Heart right ventricle (tissue), 16 donors: ENCODE measurements at regions not wholly inside any gene's neighbourhood (a gene's known extent, or its start where the extent isn't known, plus 50 kb on each side); places are given as distances from the start of the nearest gene placed in this dataset.

ENCODE experiments used
- ATAC-seq, 8 donors: fragments of 200-7000 bp; cut with Tn5 transposase; one replicate each; pipeline ENCODE4 v1.9.1; 2020; ENCODE audit warnings: mild to moderate bottlenecking in 8 of 8, moderate library complexity in 8 of 8, moderate number of reproducible peaks in 1 of 8
- DNase-seq, 2 donors: peaks; one replicate each; pipeline ENCODE4 v3.0.0-alpha.2; 2020
- H3K27ac ChIP-seq, 10 donors: fragments of 200-600 bp; sonication (generic) in 2 of 10; one replicate each; pipeline versions ENCODE4 v1.5.0 to v1.8.0; 2020 to 2022; ENCODE audit warnings: mild to moderate bottlenecking in 3 of 10
- H3K27me3 ChIP-seq, 7 donors: fragments of 200-600 bp; one replicate each; pipeline ENCODE4 v1.8.0; 2021 to 2022; ENCODE audit warnings: mild to moderate bottlenecking in 2 of 7
- H3K36me3 ChIP-seq, 9 donors: fragments of 200-600 bp; sonication (generic) in 1 of 9; one replicate each; pipeline versions ENCODE4 v1.5.0 to v1.8.0; 2020 to 2022; ENCODE audit warnings: mild to moderate bottlenecking in 2 of 9
- H3K4me1 ChIP-seq, 9 donors: fragments of 200-600 bp; sonication (generic) in 1 of 9; one replicate each; pipeline versions ENCODE4 v1.5.0 to v1.8.0; 2020 to 2022; ENCODE audit warnings: mild to moderate bottlenecking in 4 of 9
- H3K4me3 ChIP-seq, 10 donors: fragments of 200-600 bp; sonication (generic) in 2 of 10; one replicate each; pipeline versions ENCODE4 v1.5.0 to v1.8.0; 2020 to 2022; ENCODE audit warnings: mild to moderate bottlenecking in 7 of 10, moderate library complexity in 2 of 10
- H3K9me3 ChIP-seq, 11 donors: fragments of 200-600 bp in 10 of 11; sonication (generic) in 2 of 11; one replicate each; pipeline versions ENCODE4 v1.5.0 to v1.8.0; 2013 to 2022; ENCODE audit warnings: mild to moderate bottlenecking in 2 of 11, control low read depth in 1 of 11, moderate library complexity in 1 of 11
- WGBS, 2 donors: extraction: QIAGEN DNeasy Blood & Tissue Kit; methylation state at CpG; one replicate each; pipeline ENCODE4 v1.1.7; 2013; ENCODE audit warnings: inconsistent platforms in 1 of 2; 5-methylcytosine and 5-hydroxymethylcytosine counted together
- intact Hi-C, 10 donors: fragments of 100-400 bp; cut with DNase I; formaldehyde crosslinking; loops; one replicate each; pipeline versions ENCODE4 v1.11.1 to v1.14.2; 2022
- TF ChIP-seq, protein P1 (sequence below), 9 donors: fragments of 200-600 bp; sonication (generic) in 2 of 9; IDR thresholded peaks; one replicate each; pipeline versions ENCODE4 v1.5.0 to v1.8.0; 2021 to 2022; ENCODE audit warnings: antibody characterized with exemption in 9 of 9, mild to moderate bottlenecking in 5 of 9, moderate library complexity in 1 of 9
- donor health status: Arrhythmogenic right ventricular cardiomyopathy.
- donor health status: ischemic (EF 13 %, LVEDD 7.1; RV severe dilation, severe dysfunction).
- donor health status: healthy with polysubstance abuse.
- donor health status: DM: no; HTN: yes; CAD: no.
- donor health status: DM: no; HTN: no; CAD: no.
- donor health status: ischemic (EF 25% LVEDD 6.9; RV normal size, moderate dysfunction).
- donor health status: ischemic (EF 25% LVEDD 5.7; RV mildly dilated, moderate dysfunction).
- donor health status: healthy.
- donor health status: DM: yes; HTN: yes; CAD: no.
- donor health status: Ischemic cardiomyopathy.
- donor health status: ischemic (EF 35%, LVEDD 5.7; RV mildly dilated, moderate dysfunction).
- donor health status: nonischemic (EF 11% LVEDD 7.7; RV severe dilation, severe dysfunction).
- donor health status: DM: yes; HTN: yes; CAD: no.
- donor health status: PGD.
- donor health status: ischemic (EF 29% LVEDD 5.4; RV normal size, mild dysfunction).
- donor health status: nonischemic (EF 23%, LVEDD 6.1; RV moderate dilation, normal function).

GRCh38 chr12:18895540-18895939 lies 157.6 kb downstream of the CAPZA3 start:
- H3K4me3 ChIP-seq, result no peak overlapping the region
- ATAC-seq, result peak in 1 of 8 donors; percentile 24
- H3K36me3 ChIP-seq, result no peaks in the 10 kb centered on the region
- H3K27me3 ChIP-seq, result no peaks in the 10 kb centered on the region
- TF ChIP-seq, protein P1, sequence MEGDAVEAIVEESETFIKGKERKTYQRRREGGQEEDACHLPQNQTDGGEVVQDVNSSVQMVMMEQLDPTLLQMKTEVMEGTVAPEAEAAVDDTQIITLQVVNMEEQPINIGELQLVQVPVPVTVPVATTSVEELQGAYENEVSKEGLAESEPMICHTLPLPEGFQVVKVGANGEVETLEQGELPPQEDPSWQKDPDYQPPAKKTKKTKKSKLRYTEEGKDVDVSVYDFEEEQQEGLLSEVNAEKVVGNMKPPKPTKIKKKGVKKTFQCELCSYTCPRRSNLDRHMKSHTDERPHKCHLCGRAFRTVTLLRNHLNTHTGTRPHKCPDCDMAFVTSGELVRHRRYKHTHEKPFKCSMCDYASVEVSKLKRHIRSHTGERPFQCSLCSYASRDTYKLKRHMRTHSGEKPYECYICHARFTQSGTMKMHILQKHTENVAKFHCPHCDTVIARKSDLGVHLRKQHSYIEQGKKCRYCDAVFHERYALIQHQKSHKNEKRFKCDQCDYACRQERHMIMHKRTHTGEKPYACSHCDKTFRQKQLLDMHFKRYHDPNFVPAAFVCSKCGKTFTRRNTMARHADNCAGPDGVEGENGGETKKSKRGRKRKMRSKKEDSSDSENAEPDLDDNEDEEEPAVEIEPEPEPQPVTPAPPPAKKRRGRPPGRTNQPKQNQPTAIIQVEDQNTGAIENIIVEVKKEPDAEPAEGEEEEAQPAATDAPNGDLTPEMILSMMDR (IDR thresholded peaks at IDR 0.05), result no peak
- H3K9me3 ChIP-seq, result peaks cover 0 to 14% (median 0%) of the 10 kb centered on the region in 11 donors
- peaks cover 0 to 5% (median 0%) of the 10 kb centered on the region in 9 donors for H3K4me1 ChIP-seq
- DNase-seq, result peak in 1 of 2 donors; percentile 6
- no peak overlapping the region for H3K27ac ChIP-seq
- intact Hi-C loops, result no loop called here
- 87 to 91% methylated on average over 9 of the region's 9 CpGs for WGBS, 2 donors

DNA sequence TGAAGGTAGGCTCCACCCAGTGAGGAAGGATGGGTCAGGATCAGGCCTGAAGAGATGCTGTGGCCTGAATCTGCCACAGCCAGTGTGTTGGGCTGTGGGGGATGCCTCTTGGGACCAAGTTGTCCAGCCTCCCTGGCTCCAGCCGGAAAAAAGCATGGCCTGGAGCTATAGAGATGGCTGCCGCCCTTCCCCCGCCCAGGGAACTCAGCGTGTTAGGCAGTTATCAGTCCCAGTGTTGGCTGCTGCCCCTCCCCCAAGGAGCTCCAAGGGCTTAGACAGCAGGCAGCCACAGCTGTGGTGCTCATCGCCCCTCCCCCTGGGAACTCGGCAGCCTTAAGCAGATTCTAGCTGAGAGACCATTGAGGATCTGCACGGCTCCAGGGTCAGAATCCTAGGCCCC lies 158.0 kb downstream of the CAPZA3 start:
- TF ChIP-seq, protein P1 (IDR thresholded peaks at IDR 0.05), result no peak
- ATAC-seq, result peak; percentile 34 to 84 (median 54)
- Histone ChIP-seq H3K27ac (no peak overlapping the region), H3K4me1 (peaks cover 0 to 5% (median 0%) of the 10 kb centered on the region in 9 donors), H3K4me3 (no peak overlapping the region), H3K9me3 (peaks cover 0 to 13% (median 0%) of the 10 kb centered on the region in 11 donors), H3K27me3 (no peaks in the 10 kb centered on the region), H3K36me3 (no peaks in the 10 kb centered on the region)
- WGBS, 2 donors, result 42 to 43% methylated on average over 7 of the region's 7 CpGs
- intact Hi-C loops, result no loop called here
- DNase-seq, result peak; percentile 68 to 74

- intact Hi-C loops, result no loop called here
- Histone ChIP-seq H3K9me3 (peaks cover 0 to 4% (median 0%) of the 10 kb centered on the region in 11 donors), H3K4me3 (no peak overlapping the region), H3K36me3 (no peaks in the 10 kb centered on the region), H3K27me3 (no peaks in the 10 kb centered on the region), H3K4me1 (peaks cover 0 to 5% (median 0%) of the 10 kb centered on the region in 9 donors), H3K27ac (no peak overlapping the region)
- TF ChIP-seq, protein P1 (IDR thresholded peaks at IDR 0.05), result no peak
- ATAC-seq (peak in 1 of 8 donors; percentile 13), DNase-seq (no peak)
- WGBS, 2 donors, result 70 to 74% methylated on average over 5 of the region's 5 CpGs
Observed at GRCh38 chr12:18897823-18898222, 159.9 kb downstream of the CAPZA3 start.

GRCh38 chr12:18898470-18898869 lies 160.6 kb downstream of the CAPZA3 start:
- peaks cover 0 to 5% (median 0%) of the 10 kb centered on the region in 9 donors for H3K4me1 ChIP-seq
- 93 to 94% methylated on average over 2 of the region's 2 CpGs for WGBS, 2 donors
- TF ChIP-seq, protein P1 (IDR thresholded peaks at IDR 0.05), result no peak
- no peak overlapping the region for H3K27ac ChIP-seq
- H3K4me3 ChIP-seq, result no peak overlapping the region
- intact Hi-C loops, result no loop called here
- H3K27me3 ChIP-seq, result no peaks in the 10 kb centered on the region
- H3K36me3 ChIP-seq, result no peaks in the 10 kb centered on the region
- H3K9me3 ChIP-seq, result peaks cover 0 to 4% (median 0%) of the 10 kb centered on the region in 11 donors
- DNase-seq (no peak), ATAC-seq (no peak)
